HAP-1 (cell line): ENCODE measurements at regions not wholly inside any gene's neighbourhood (a gene's known extent, or its start where the extent isn't known, plus 50 kb on each side); places are given as distances from the start of the nearest gene placed in this dataset.

Experiments
- DNase-seq, 2 experiments: peaks; one replicate each; pipeline ENCODE4 v3.0.0-alpha.2; 2016 to 2020; ENCODE audit warnings: low spot score in 2 of 2
- H3K27me3 ChIP-seq: fragments of 250-450 bp; sonication (Bioruptor Pico); 2 replicates; pipeline ENCODE4 v1.5.1; 2020; ENCODE audit warnings: low read depth, mild to moderate bottlenecking, moderate library complexity
- H3K36me3 ChIP-seq: fragments of 250-450 bp; sonication (Bioruptor Pico); replicated peaks from 2 replicates; pipeline ENCODE4 v1.5.1; 2020; ENCODE audit warnings: mild to moderate bottlenecking
- H3K4me1 ChIP-seq: fragments of 250-450 bp; sonication (Bioruptor Pico); 2 replicates; pipeline ENCODE4 v1.5.1; 2020; ENCODE audit warnings: mild to moderate bottlenecking
- H3K4me3 ChIP-seq: fragments of 250-450 bp; sonication (Bioruptor Pico); 2 replicates; pipeline ENCODE4 v1.5.1; 2020; ENCODE audit warnings: mild to moderate bottlenecking, moderate library complexity
- H3K9me3 ChIP-seq: fragments of 250-450 bp; sonication (Bioruptor Pico); 2 replicates; pipeline ENCODE4 v1.5.1; 2020; ENCODE audit warnings: mild to moderate bottlenecking, moderate library complexity
- in situ Hi-C: fragments of 300-500 bp; cut with MboI; formaldehyde crosslinking; loops from 3 replicates; pipeline ENCODE4 v1.14.3; 2020; ENCODE audit warnings: low sequenced_read_pairs, inconsistent platforms, mixed read lengths

- no peaks in the 10 kb centered on the region for H3K9me3 ChIP-seq
- no peak overlapping the region for H3K4me3 ChIP-seq
- H3K36me3 ChIP-seq, result no peaks in the 10 kb centered on the region
- no peaks in the 10 kb centered on the region for H3K4me1 ChIP-seq
- no peak for DNase-seq
- H3K27me3 ChIP-seq, result no peaks in the 10 kb centered on the region
- in situ Hi-C loops, result no loop called here
These were observed 1302.8 kb upstream of the SEL1L start for GRCh38 chr14:82836256-82836950.

DNA sequence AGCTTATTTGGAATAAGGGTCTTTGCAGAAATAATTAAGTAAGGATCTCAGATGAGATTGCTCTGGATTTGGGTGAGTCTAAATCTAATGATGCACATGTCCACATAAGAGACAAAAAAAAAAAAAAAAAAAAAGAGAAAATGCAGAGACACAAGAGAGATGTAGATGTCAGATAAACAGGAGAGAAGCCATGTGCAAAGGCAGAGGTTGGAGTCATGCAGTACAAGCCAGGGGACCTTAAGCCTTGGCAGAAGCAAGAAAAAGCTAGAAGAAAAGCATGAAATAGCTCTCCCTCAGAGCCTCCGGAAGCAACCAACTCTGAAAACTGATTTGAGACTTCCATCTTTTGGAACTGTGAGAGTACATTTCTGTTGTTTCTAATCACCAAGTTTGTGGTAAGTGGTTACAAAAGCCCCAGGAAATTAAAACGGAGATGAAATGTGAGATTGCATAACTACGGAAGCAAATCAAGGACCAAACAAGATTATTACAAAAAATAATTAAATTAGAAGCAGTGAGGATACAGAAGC lies 1304.0 kb upstream of the SEL1L start:
- H3K4me1 ChIP-seq, result no peaks in the 10 kb centered on the region
- H3K4me3 ChIP-seq, result no peak overlapping the region
- no peak for DNase-seq
- in situ Hi-C loops, result no loop called here
- H3K36me3 ChIP-seq, result no peaks in the 10 kb centered on the region
- no peaks in the 10 kb centered on the region for H3K9me3 ChIP-seq
- no peaks in the 10 kb centered on the region for H3K27me3 ChIP-seq

- no peaks in the 10 kb centered on the region for H3K9me3 ChIP-seq
- no peak for DNase-seq
- H3K4me1 ChIP-seq, result peaks cover under 1% of the 10 kb centered on the region; the same call in 1 of the 2 replicates
- in situ Hi-C loops, result no loop called here
- H3K4me3 ChIP-seq, result no peak overlapping the region
- H3K27me3 ChIP-seq, result no peaks in the 10 kb centered on the region
- no peaks in the 10 kb centered on the region for H3K36me3 ChIP-seq
These were observed 1316.9 kb upstream of the SEL1L start for GRCh38 chr14:82850576-82850975.

DNA sequence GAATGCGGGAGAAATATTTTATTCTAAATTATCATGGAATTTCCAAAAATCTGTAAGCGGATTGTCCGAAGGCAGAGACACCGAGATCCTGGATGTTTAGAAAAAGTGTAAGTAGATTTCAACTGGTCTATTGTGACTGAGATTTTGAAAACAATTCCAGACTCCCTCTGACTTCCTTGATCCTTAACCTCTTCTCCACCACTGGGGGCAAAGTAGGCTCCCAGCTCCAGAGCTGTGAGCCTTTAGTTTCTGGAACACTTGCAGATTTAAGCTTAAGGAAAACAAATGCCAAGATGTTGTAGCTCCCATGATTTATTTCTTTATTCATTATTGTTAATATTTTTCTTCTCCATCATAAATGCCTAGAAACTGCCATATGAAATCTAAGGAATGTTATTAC lies 1320.5 kb upstream of the SEL1L start:
- H3K36me3 ChIP-seq, result no peaks in the 10 kb centered on the region
- in situ Hi-C loops, result no loop called here
- DNase-seq, result no peak
- no peak overlapping the region for H3K4me3 ChIP-seq
- H3K4me1 ChIP-seq, result peaks cover 2% of the 10 kb centered on the region; the same call in 1 of the 2 replicates
- no peaks in the 10 kb centered on the region for H3K27me3 ChIP-seq
- H3K9me3 ChIP-seq, result no peaks in the 10 kb centered on the region

DNA sequence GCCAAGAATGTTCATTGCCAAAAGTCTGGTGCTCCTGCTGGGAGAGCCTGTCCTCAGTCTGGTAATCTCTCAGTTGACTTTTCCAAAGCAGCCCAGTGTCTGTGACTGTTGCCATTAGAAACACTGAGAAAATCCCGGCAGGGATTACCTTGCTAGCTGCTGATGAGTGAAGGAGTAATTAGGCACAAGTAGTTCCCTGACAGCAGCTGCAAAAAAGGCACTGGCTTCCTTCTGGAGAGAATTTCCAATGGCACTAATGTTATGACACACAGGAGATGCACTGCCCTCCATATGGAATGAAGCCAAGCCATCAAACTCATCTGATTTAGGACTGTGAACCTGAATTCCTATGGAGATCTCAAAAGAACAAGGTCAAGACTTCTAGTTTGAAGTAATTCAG lies 1321.2 kb upstream of the SEL1L start:
- Histone ChIP-seq H3K36me3 (no peaks in the 10 kb centered on the region), H3K9me3 (no peaks in the 10 kb centered on the region), H3K4me1 (peaks cover 2% of the 10 kb centered on the region; the same call in 1 of the 2 replicates), H3K4me3 (no peak overlapping the region), H3K27me3 (no peaks in the 10 kb centered on the region)
- in situ Hi-C loops, result no loop called here
- DNase-seq, result peak; percentile 23 to 25

- Histone ChIP-seq H3K4me1 (peaks cover 2% of the 10 kb centered on the region; the same call in 1 of the 2 replicates), H3K36me3 (no peaks in the 10 kb centered on the region), H3K4me3 (no peak overlapping the region), H3K9me3 (no peaks in the 10 kb centered on the region), H3K27me3 (no peaks in the 10 kb centered on the region)
- in situ Hi-C loops, result no loop called here
- DNase-seq, result peak; percentile 66 to 73
These were observed 1322.3 kb upstream of the SEL1L start for GRCh38 chr14:82855912-82856391.

DNA sequence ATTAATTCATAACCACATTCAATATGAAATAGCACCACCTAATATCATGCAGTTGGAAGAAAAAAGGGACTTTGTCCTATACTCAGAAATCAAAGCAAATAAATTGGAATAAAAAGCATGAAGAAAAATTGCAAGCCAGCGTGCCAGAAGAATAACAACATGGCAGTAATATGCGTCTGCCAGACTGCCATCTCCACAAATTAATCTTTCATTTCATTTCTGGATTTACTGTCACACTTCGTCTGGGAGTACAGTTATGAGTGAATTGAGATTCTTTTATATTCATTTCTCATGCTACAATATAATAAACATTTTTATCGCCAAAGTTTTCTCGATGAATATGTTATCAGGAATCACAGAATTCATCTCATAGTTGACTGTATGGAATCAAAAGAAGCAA lies 1327.7 kb upstream of the SEL1L start:
- H3K36me3 ChIP-seq, result no peaks in the 10 kb centered on the region
- in situ Hi-C loops, result no loop called here
- no peaks in the 10 kb centered on the region for H3K9me3 ChIP-seq
- no peaks in the 10 kb centered on the region for H3K4me1 ChIP-seq
- no peak for DNase-seq
- H3K27me3 ChIP-seq, result no peaks in the 10 kb centered on the region
- H3K4me3 ChIP-seq, result no peak overlapping the region

- Histone ChIP-seq H3K4me3 (no peak overlapping the region), H3K9me3 (no peaks in the 10 kb centered on the region), H3K27me3 (no peaks in the 10 kb centered on the region), H3K36me3 (no peaks in the 10 kb centered on the region), H3K4me1 (peaks cover 5% of the 10 kb centered on the region; the same call in 1 of the 2 replicates)
- in situ Hi-C loops, result no loop called here
- peak in 1 of 2 experiments; percentile 53 for DNase-seq
These were observed 1338.8 kb upstream of the SEL1L start for GRCh38 chr14:82872494-82872893.

- no peaks in the 10 kb centered on the region for H3K36me3 ChIP-seq
- H3K4me1 ChIP-seq, result peaks cover 7% of the 10 kb centered on the region; the same call in 1 of the 2 replicates
- no peaks in the 10 kb centered on the region for H3K27me3 ChIP-seq
- no peaks in the 10 kb centered on the region for H3K9me3 ChIP-seq
- DNase-seq, result no peak
- no peak overlapping the region for H3K4me3 ChIP-seq
- in situ Hi-C loops, result no loop called here
These were observed 1345.3 kb upstream of the SEL1L start for GRCh38 chr14:82878951-82879350.

DNA sequence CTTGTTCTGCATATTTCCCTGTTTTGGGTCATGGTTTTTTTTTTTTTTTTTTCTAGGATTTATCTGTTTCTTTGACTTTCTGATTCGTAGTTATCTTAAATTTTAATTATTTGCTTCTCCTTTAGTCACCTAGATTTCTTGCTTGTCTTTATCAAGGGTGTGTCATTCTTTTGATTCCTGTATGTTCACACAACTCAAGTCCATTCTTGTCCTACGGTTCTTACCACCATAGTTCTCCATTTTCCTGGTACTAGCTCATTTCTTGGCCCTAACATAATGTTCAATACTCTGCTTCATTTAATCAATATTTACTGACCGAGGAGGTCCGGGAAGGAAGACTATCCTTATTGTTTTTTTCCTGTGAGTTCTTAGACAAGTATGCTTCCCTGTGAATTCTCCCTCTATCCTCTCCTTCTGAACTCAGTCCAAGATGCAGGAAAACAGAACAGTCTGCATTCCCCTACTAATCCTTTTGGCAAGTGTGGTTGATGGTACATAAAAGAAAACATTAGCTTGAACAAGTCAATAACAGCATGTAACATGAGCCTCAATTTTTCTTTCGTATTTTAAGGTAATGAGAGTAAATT lies 1346.4 kb upstream of the SEL1L start:
- in situ Hi-C loops, result no loop called here
- Histone ChIP-seq H3K4me3 (no peak overlapping the region), H3K4me1 (peaks cover 7% of the 10 kb centered on the region; the same call in 1 of the 2 replicates), H3K36me3 (no peaks in the 10 kb centered on the region), H3K9me3 (no peaks in the 10 kb centered on the region), H3K27me3 (no peaks in the 10 kb centered on the region)
- no peak for DNase-seq

DNA sequence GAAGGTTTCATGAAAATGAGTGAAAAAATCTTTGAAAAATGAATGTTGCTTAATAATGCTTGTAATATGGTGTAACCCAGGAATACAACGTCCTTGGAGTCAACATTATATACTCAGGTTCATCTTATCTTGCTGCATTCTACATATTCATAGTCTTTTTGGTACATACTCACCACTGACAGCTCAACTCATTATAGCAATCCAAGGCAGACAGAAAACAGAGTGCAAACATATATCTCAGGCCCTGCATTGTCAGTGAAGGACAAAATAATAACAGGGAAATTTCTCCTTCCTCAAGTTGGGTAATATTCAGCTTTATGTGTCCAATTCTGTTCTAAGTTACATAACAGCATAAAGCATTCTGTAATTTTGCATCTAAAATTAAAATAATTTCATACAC lies 1353.0 kb upstream of the SEL1L start:
- H3K9me3 ChIP-seq, result no peaks in the 10 kb centered on the region
- H3K36me3 ChIP-seq, result no peaks in the 10 kb centered on the region
- no peaks in the 10 kb centered on the region for H3K27me3 ChIP-seq
- H3K4me1 ChIP-seq, result no peaks in the 10 kb centered on the region
- in situ Hi-C loops, result no loop called here
- H3K4me3 ChIP-seq, result no peak overlapping the region
- no peak for DNase-seq

DNA sequence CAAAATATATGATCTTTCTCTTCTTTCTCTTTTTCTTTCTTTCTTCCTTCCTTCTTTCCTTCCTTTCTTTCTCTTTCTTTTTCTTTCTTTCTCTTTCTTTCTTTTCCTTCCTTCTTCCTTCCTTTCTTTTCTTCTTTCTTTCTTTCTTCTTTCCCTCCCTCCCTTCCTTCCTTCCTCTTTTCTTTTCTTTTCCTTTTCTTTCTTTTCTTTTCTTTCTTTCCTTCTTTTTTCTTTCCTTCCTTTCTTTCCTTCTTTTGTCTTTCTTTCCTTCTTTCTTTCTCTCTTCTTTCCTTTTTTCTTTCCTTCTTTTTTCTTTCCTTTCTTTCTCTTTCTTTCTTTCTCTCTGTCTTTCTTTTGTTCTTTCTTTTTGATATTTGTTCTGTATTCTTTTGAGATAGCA lies 1356.0 kb upstream of the SEL1L start:
- no peaks in the 10 kb centered on the region for H3K9me3 ChIP-seq
- no peaks in the 10 kb centered on the region for H3K36me3 ChIP-seq
- DNase-seq, result no peak
- no peak overlapping the region for H3K4me3 ChIP-seq
- H3K27me3 ChIP-seq, result no peaks in the 10 kb centered on the region
- in situ Hi-C loops, result no loop called here
- H3K4me1 ChIP-seq, result no peaks in the 10 kb centered on the region

DNA sequence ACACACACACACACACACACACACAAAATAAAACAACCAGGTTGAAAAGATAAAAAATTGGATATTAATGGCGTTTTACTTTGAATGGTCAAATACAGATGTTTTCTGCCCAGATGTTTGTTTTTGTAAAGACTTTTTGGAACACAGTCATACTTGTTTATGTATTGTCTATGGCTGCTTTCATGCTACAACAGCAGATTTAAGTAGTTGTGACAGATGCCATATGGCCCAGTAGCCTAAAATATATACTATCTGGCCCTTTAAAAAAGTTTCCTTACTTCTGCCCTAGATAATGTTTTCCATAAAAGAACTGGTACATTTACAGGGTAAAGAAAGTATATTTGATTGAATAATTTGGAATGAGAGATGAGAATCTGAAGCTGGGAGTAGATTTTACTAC lies 1362.8 kb upstream of the SEL1L start:
- no peaks in the 10 kb centered on the region for H3K9me3 ChIP-seq
- in situ Hi-C loops, result no loop called here
- DNase-seq, result no peak
- H3K4me1 ChIP-seq, result no peaks in the 10 kb centered on the region; the same call in 1 of the 2 replicates
- no peaks in the 10 kb centered on the region for H3K36me3 ChIP-seq
- H3K27me3 ChIP-seq, result no peaks in the 10 kb centered on the region
- no peak overlapping the region for H3K4me3 ChIP-seq
